K562 (cell line): ENCODE measurements at regions not wholly inside any gene's neighbourhood (a gene's known extent, or its start where the extent isn't known, plus 50 kb on each side); places are given as distances from the start of the nearest gene placed in this dataset.

Experiments
- ATAC-seq: fragments of 200-7000 bp; cut with Tn5 transposase; 3 replicates; pipeline ENCODE4 v1.9.1; 2020; ENCODE audit warnings: moderate library complexity
- BruUV-seq: library from RNA; stranded (reverse); fragments of 400-500 nt; replicated peaks from 2 replicates; lab custom pipeline; 2021; lab: Mats Ljungman, UMichigan
- CTCF ChIA-PET: fragments of 300-600 bp; formaldehyde crosslinking; extraction: SDS; loops from one replicate; lab custom pipeline; 2021; ENCODE audit warnings: low intra/inter-chr PET ratio; lab: Yijun Ruan, JAX
- POLR2A ChIA-PET: fragments of 300-600, 350-650 bp; sonication (Branson Sonifier 250); formaldehyde crosslinking; extraction: SDS; loops from one replicate; lab custom pipeline; 2021; ENCODE audit warnings: antibody characterized with exemption, inconsistent platforms; lab: Yijun Ruan, JAX
- DNase-seq, 4 experiments: peaks; one replicate each; pipeline versions ENCODE4 v3.0.0 to v3.0.0-alpha.2; 2011 to 2018; ENCODE audit warnings: low spot score in 3 of 4, mixed read lengths in 3 of 4; ENCODE audit errors: extremely low read depth in 1 of 4
- FAIRE-seq: peaks from 2 replicates; lab custom pipeline; 2011; peaks lifted over from hg19 to GRCh38; lab: Jason Lieb, UNC
- H2AFZ ChIP-seq: 2 replicates; pipeline ENCODE4 v1.6.0; 2011; ENCODE audit warnings: low read depth, low read length, control low read depth, inconsistent platforms
- H3K27ac ChIP-seq: fragments of 200-600 bp; 3 replicates; pipeline ENCODE4 v1.8.0; 2011; ENCODE audit warnings: low read depth, mild to moderate bottlenecking, control low read depth, inconsistent platforms, low read length, moderate library complexity, mixed read lengths; ENCODE audit errors: extremely low read depth
- H3K27me3 ChIP-seq, 2 experiments: fragments of 300-600 bp in 1 of 2; 2 replicates in 1 of 2; 3 replicates in 1 of 2; pipeline versions ENCODE4 v1.6.0 to v1.8.0; 2011; ENCODE audit warnings: inconsistent platforms in 2 of 2, low read length in 2 of 2, mild to moderate bottlenecking in 1 of 2, mixed read lengths in 1 of 2, moderate library complexity in 1 of 2; ENCODE audit not compliant: control insufficient read depth in 2 of 2, insufficient read depth in 2 of 2
- H3K36me3 ChIP-seq: fragments of 300-600 bp; 3 replicates; pipeline ENCODE4 v1.8.0; 2011; ENCODE audit warnings: mild to moderate bottlenecking, low read length, inconsistent platforms; ENCODE audit not compliant: control insufficient read depth, insufficient read depth
- H3K4me1 ChIP-seq, 2 experiments: fragments of 200-600 bp in 1 of 2; replicated peaks in 1 of 2; 2 replicates in 1 of 2; 3 replicates in 1 of 2; pipeline versions ENCODE4 v1.5.1 to v1.8.0; 2011; ENCODE audit warnings: inconsistent platforms in 2 of 2, low read length in 2 of 2, mild to moderate bottlenecking in 1 of 2, mixed read lengths in 1 of 2, moderate library complexity in 1 of 2; ENCODE audit not compliant: control insufficient read depth in 2 of 2, insufficient read depth in 2 of 2
- H3K4me2 ChIP-seq: 2 replicates; pipeline ENCODE4 v1.6.1; 2011; ENCODE audit warnings: low read length, control low read depth, inconsistent platforms, mixed read lengths; ENCODE audit not compliant: insufficient read depth
- H3K4me3 ChIP-seq: fragments of 200-600 bp; sonication (generic), shearing (Covaris generic); 2 replicates; pipeline ENCODE4 v1.5.1; 2016; ENCODE audit warnings: control low read depth, inconsistent platforms
- H3K79me2 ChIP-seq: fragments of 200-600 bp; 3 replicates; pipeline ENCODE4 v1.8.0; 2011; ENCODE audit warnings: low read length, inconsistent platforms; ENCODE audit not compliant: control insufficient read depth, insufficient read depth
- H3K9ac ChIP-seq, 2 experiments: 2 replicates each; pipeline versions ENCODE4 v1.6.0 to v1.6.1; 2011; ENCODE audit warnings: low read depth in 2 of 2, low read length in 2 of 2, control low read depth in 1 of 2, inconsistent platforms in 1 of 2, mild to moderate bottlenecking in 1 of 2, mixed read lengths in 1 of 2; ENCODE audit not compliant: insufficient read depth in 1 of 2
- H3K9me1 ChIP-seq: one replicate; pipeline ENCODE4 v1.6.0; 2011; ENCODE audit warnings: inconsistent platforms, mild to moderate bottlenecking, low read length, moderate library complexity; ENCODE audit not compliant: control insufficient read depth, insufficient read depth
- H3K9me3 ChIP-seq: replicated peaks from 2 replicates; pipeline ENCODE4 v1.5.1; 2011; ENCODE audit warnings: low read depth, low read length, inconsistent platforms; ENCODE audit not compliant: control insufficient read depth, insufficient read depth
- H4K20me1 ChIP-seq: replicated peaks from 2 replicates; pipeline ENCODE4 v1.6.1; 2011; ENCODE audit warnings: low read length, inconsistent platforms, mixed read lengths; ENCODE audit not compliant: control insufficient read depth, insufficient read depth
- AFF4 ChIP-seq: sonication (generic); formaldehyde crosslinking; IDR thresholded peaks from 2 replicates; pipeline ENCODE4 v1.8.0; 2023; ENCODE audit warnings: mild to moderate bottlenecking, missing genetic modification reagents
- ARID3B ChIP-seq: fragments of 250-450 bp; sonication (Bioruptor Pico); IDR thresholded peaks from 2 replicates; pipeline ENCODE4 v1.4.0; 2020; ENCODE audit warnings: borderline replicate concordance
- CBX1 ChIP-seq: sonication (generic); IDR thresholded peaks from 2 replicates; pipeline ENCODE4 v1.6.1; 2016; ENCODE audit warnings: antibody characterized with exemption, low read depth, mild to moderate bottlenecking
- ETS2 ChIP-seq: IDR thresholded peaks from 2 replicates; pipeline ENCODE4 v1.6.1; 2016; ENCODE audit warnings: borderline replicate concordance, missing genetic modification characterization, mild to moderate bottlenecking, moderate library complexity, missing compliant biosample characterization; ENCODE audit not compliant: poor library complexity, severe bottlenecking
- EWSR1 ChIP-seq: fragments of 450-650 bp; IDR thresholded peaks from 2 replicates; pipeline ENCODE4 v1.6.1; 2018; ENCODE audit warnings: borderline replicate concordance, mild to moderate bottlenecking, low read depth, moderate library complexity; ENCODE audit not compliant: partially characterized antibody
- HDAC1 ChIP-seq, 2 experiments: fragments of 450-650 bp; IDR thresholded peaks; 2 replicates each; pipeline ENCODE4 v1.6.1; 2016 to 2017; ENCODE audit warnings: inconsistent platforms in 1 of 2, mild to moderate bottlenecking in 1 of 2, moderate library complexity in 1 of 2
- HEY1 ChIP-seq: fragments of 250-450 bp; sonication (Bioruptor Pico); IDR thresholded peaks from 2 replicates; pipeline ENCODE4 v1.5.0; 2020; ENCODE audit warnings: mild to moderate bottlenecking, moderate library complexity, borderline replicate concordance
- ILK ChIP-seq: fragments of 450-650 bp; IDR thresholded peaks from 2 replicates; pipeline ENCODE4 v1.6.1; 2016; ENCODE audit warnings: missing genetic modification characterization, low read depth, mild to moderate bottlenecking, missing compliant biosample characterization, moderate library complexity, borderline replicate concordance
- NCOA2 ChIP-seq, 2 experiments: fragments of 450-650 bp; IDR thresholded peaks; 2 replicates each; pipeline ENCODE4 v1.6.1; 2018; ENCODE audit warnings: mild to moderate bottlenecking in 2 of 2, moderate library complexity in 1 of 2; ENCODE audit not compliant: partially characterized antibody in 2 of 2
- NFE2L1 ChIP-seq: fragments of 450-650 bp; IDR thresholded peaks from 2 replicates; pipeline ENCODE4 v1.6.1; 2016; ENCODE audit warnings: missing genetic modification characterization, low read depth, mild to moderate bottlenecking, missing compliant biosample characterization, moderate library complexity, borderline replicate concordance
- NFRKB ChIP-seq: fragments of 450-650 bp; IDR thresholded peaks from 2 replicates; pipeline ENCODE4 v1.6.1; 2016; ENCODE audit warnings: low read depth
- NR1H2 ChIP-seq: sonication (generic); formaldehyde crosslinking; IDR thresholded peaks from 2 replicates; pipeline ENCODE4 v1.4.0; 2020; ENCODE audit warnings: mild to moderate bottlenecking, missing genetic modification reagents
- NUFIP1 ChIP-seq: fragments of 450-650 bp; IDR thresholded peaks from 2 replicates; pipeline ENCODE4 v1.6.1; 2018; ENCODE audit not compliant: partially characterized antibody
- RBM17 ChIP-seq: fragments of 200-400 bp; formaldehyde crosslinking; IDR thresholded peaks from 2 replicates; pipeline ENCODE4 v1.6.1; 2017; ENCODE audit warnings: low read depth, mild to moderate bottlenecking, low read length, borderline replicate concordance
- THRAP3 ChIP-seq: fragments of 450-650 bp; IDR thresholded peaks from 2 replicates; pipeline ENCODE4 v1.6.1; 2016; ENCODE audit warnings: mild to moderate bottlenecking, inconsistent platforms, borderline replicate concordance
- ZNF23 ChIP-seq: fragments of 250-450 bp; sonication (Bioruptor Pico); IDR thresholded peaks from 2 replicates; pipeline ENCODE4 v1.4.0; 2020; ENCODE audit warnings: mild to moderate bottlenecking
- ZNF507 ChIP-seq: conservative IDR thresholded peaks from 2 replicates; pipeline ENCODE4 v1.6.1; 2017; ENCODE audit warnings: missing genetic modification characterization, missing compliant biosample characterization
- WGBS: fragments of 100-300 bp; shearing (Covaris generic); methylation state at CpG from one replicate; pipeline ENCODE4 v1.1.6; 2016; ENCODE audit warnings: low coverage, mixed read lengths; ENCODE audit not compliant: insufficient coverage; ENCODE audit errors: missing lambda C conversion rate; 5-methylcytosine and 5-hydroxymethylcytosine counted together
- in situ Hi-C: fragments of 300-500 bp; cut with MboI; formaldehyde crosslinking; loops from 4 replicates; pipeline ENCODE4 v1.15.0; 2018; ENCODE audit warnings: inconsistent platforms, mixed read lengths
- intact Hi-C: fragments of 100-400 bp; cut with micrococcal nuclease; formaldehyde crosslinking; loops from 2 replicates; pipeline ENCODE4 v1.14.2; 2022

GRCh38 chr1:82640352-82640751 lies 839.6 kb downstream of the ADGRL2 start:
- 0% methylated on average over 1 of the region's 1 CpG for WGBS
- no peaks in the 10 kb centered on the region for H3K9me3 ChIP-seq
- no peak overlapping the region for H2AFZ ChIP-seq
- H3K9me1 ChIP-seq: no peaks in the 10 kb centered on the region
- H3K79me2 ChIP-seq: no peaks in the 10 kb centered on the region
- no peak overlapping the region for H3K27ac ChIP-seq
- no peaks in the 10 kb centered on the region for H3K36me3 ChIP-seq
- POLR2A ChIA-PET: no interaction called here
- H3K4me1 ChIP-seq: no peaks in the 10 kb centered on the region
- DNase-seq (no peak), FAIRE-seq (no peak), ATAC-seq (no peak)
- intact Hi-C loops (no loop called here), in situ Hi-C loops (no loop called here)
- H3K4me2 ChIP-seq: no peak overlapping the region
- H4K20me1 ChIP-seq: no peaks in the 10 kb centered on the region
- TF ChIP-seq CBX1: no peak
- no peak for TF ChIP-seq HEY1 (CRISPR knock-in tag)
- TF ChIP-seq RBM17: no peak
- TF ChIP-seq NR1H2 (CRISPR knock-in tag): no peak
- no peak for TF ChIP-seq ARID3B (CRISPR knock-in tag)
- no peak for TF ChIP-seq ETS2 (tag)
- no peak for TF ChIP-seq AFF4 (CRISPR knock-in tag)
- TF ChIP-seq NUFIP1: no peak
- TF ChIP-seq ILK: no peak
- no peak for TF ChIP-seq NFE2L1 (tag)
- no peak for TF ChIP-seq ZNF23 (CRISPR knock-in tag)
- TF ChIP-seq HDAC1 (IDR thresholded peaks at IDR 0.05): no peak
- no peak for TF ChIP-seq NCOA2 (IDR thresholded peaks at IDR 0.05; ENCODE audit: partially characterized antibody in 2 of 2)
- TF ChIP-seq ZNF507 (tag): no peak
- no peak for TF ChIP-seq THRAP3
- TF ChIP-seq EWSR1: no peak
- TF ChIP-seq NFRKB: no peak
- H3K27me3 ChIP-seq: no peaks in the 10 kb centered on the region
- CTCF ChIA-PET: no interaction called here
- H3K4me3 ChIP-seq: no peak overlapping the region
- H3K9ac ChIP-seq: no peak overlapping the region
- no TSS peak for BruUV-seq
